HepG2 (cell line): ENCODE measurements at regions not wholly inside any gene's neighbourhood (a gene's known extent, or its start where the extent isn't known, plus 50 kb on each side); places are given as distances from the start of the nearest gene placed in this dataset.

ENCODE experiments used
- ASH2L ChIP-seq: fragments of 300-600, 200-600 bp; sonication (generic); IDR thresholded peaks from 2 replicates; pipeline ENCODE4 v1.7.0; 2017; ENCODE audit warnings: low read depth, mild to moderate bottlenecking, moderate library complexity, mixed read lengths, low read length; ENCODE audit not compliant: insufficient read length
- CENPT ChIP-seq: sonication (generic); formaldehyde crosslinking; IDR thresholded peaks from 2 replicates; pipeline ENCODE4 v1.8.0; 2022; ENCODE audit warnings: low read depth, mild to moderate bottlenecking, moderate library complexity, missing genetic modification reagents
- CHD4 ChIP-seq: fragments of 200-600 bp; sonication (generic); IDR thresholded peaks from 2 replicates; pipeline ENCODE4 v1.7.0; 2017; ENCODE audit warnings: mild to moderate bottlenecking, low read length, borderline replicate concordance
- CTCF ChIP-seq: sonication (generic); formaldehyde crosslinking; IDR thresholded peaks from 2 replicates; pipeline ENCODE4 v1.5.0; 2020; ENCODE audit warnings: mild to moderate bottlenecking, missing genetic modification reagents, moderate library complexity
- EZH2 ChIP-seq: conservative IDR thresholded peaks from 2 replicates; pipeline ENCODE4 v1.6.1; 2012; ENCODE audit warnings: mild to moderate bottlenecking, low read depth, low read length, moderate library complexity
- MAFK ChIP-seq, 2 experiments: IDR thresholded peaks in 1 of 2; conservative IDR thresholded peaks in 1 of 2; 2 replicates each; pipeline ENCODE4 v1.6.1; 2011; ENCODE audit warnings: improper control_type of control experiment in 2 of 2, low read length in 2 of 2
- POLR2A ChIP-seq, 2 experiments: IDR thresholded peaks; 2 replicates each; pipeline ENCODE4 v1.6.1; 2011; ENCODE audit warnings: low read depth in 2 of 2, low read length in 2 of 2, mild to moderate bottlenecking in 1 of 2, moderate library complexity in 1 of 2; ENCODE audit not compliant: insufficient read depth in 1 of 2
- POLR2AphosphoS5 ChIP-seq: IDR thresholded peaks from 2 replicates; pipeline ENCODE4 v1.6.1; 2012; ENCODE audit warnings: low read depth, low read length
- RFX5 ChIP-seq: IDR thresholded peaks from 2 replicates; pipeline ENCODE4 v1.6.1; 2011; ENCODE audit warnings: low read depth, low read length, improper control_type of control experiment
- TOPORS ChIP-seq: sonication (generic); formaldehyde crosslinking; IDR thresholded peaks from 2 replicates; pipeline ENCODE4 v1.8.0; 2023; ENCODE audit warnings: mild to moderate bottlenecking, missing genetic modification reagents
- ZNF543 ChIP-seq: sonication (generic); formaldehyde crosslinking; IDR thresholded peaks from 2 replicates; pipeline ENCODE4 v1.4.0; 2020; ENCODE audit warnings: mild to moderate bottlenecking, missing genetic modification reagents
- TF ChIP-seq, protein P1 (sequence below): IDR thresholded peaks from 2 replicates; pipeline ENCODE4 v1.6.1; 2016; ENCODE audit warnings: missing compliant biosample characterization, missing genetic modification reagents, borderline replicate concordance

DNA sequence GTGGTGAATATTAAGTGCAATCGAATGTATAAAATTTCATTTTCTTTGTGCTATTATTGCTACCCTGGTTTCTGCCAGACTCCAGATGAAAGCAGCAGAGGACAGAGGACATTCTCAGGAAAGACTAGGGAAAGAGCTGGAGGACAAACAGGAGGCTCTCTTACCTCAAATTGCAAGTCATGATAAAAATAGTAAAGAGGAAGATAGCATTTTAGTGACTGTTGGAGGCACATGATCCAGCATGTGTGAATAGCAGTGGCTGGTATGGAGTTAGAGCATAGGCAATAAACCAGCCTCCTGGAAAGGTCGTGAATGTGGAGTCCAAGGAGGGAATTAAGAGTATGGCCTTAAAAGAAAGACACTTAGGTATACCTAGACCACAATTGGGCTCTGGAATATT, 1040.0 kb downstream of the STPG2 start:
- no peak for TF ChIP-seq MAFK (conservative IDR thresholded peaks at IDR 0.05 in 1 of 2, IDR thresholded peaks at IDR 0.05 in 1 of 2; ENCODE audit: low read length in 2 of 2)
- no peak for TF ChIP-seq TOPORS (CRISPR knock-in tag)
- no peak for TF ChIP-seq POLR2AphosphoS5
- no peak for TF ChIP-seq ZNF543
- TF ChIP-seq RFX5, result no peak
- TF ChIP-seq EZH2, result no peak
- TF ChIP-seq POLR2A (IDR thresholded peaks at IDR 0.05; ENCODE audit: insufficient read depth in 1 of 2, low read depth in 2 of 2, low read length in 2 of 2), result no peak
- no peak for TF ChIP-seq ASH2L
- TF ChIP-seq CHD4, result no peak
- TF ChIP-seq CTCF (CRISPR knock-in tag), result no peak
- TF ChIP-seq CENPT, result no peak
- TF ChIP-seq, protein P1, sequence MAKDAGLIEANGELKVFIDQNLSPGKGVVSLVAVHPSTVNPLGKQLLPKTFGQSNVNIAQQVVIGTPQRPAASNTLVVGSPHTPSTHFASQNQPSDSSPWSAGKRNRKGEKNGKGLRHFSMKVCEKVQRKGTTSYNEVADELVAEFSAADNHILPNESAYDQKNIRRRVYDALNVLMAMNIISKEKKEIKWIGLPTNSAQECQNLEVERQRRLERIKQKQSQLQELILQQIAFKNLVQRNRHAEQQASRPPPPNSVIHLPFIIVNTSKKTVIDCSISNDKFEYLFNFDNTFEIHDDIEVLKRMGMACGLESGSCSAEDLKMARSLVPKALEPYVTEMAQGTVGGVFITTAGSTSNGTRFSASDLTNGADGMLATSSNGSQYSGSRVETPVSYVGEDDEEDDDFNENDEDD (CRISPR knock-in tag), result no peak
